ENCODE measurements at regions not wholly inside any gene's neighbourhood (a gene's known extent, or its start where the extent isn't known, plus 50 kb on each side); places are given as distances from the start of the nearest gene placed in this dataset.
"Not testable (repeated sequence)": the region's sequence is repeated elsewhere in the genome, so short reads cannot be mapped to it uniquely, and the experiment has no call there.

GRCh38 chr16:72729552-72729951, 318.4 kb downstream of the ZFHX3 start:
- not testable (repeated sequence) for DNase-seq; H3K27ac Mint-ChIP-seq; H3K27me3 Mint-ChIP-seq (ENCODE audit: low read depth); H3K4me3 Mint-ChIP-seq; H3K9me3 Mint-ChIP-seq; H3K4me1 Mint-ChIP-seq (ENCODE audit: low read depth); H3K36me3 Mint-ChIP-seq (ENCODE audit: insufficient read depth in 2 of 2); ATAC-seq (replicated peaks in 1 of 2)

GRCh38 chr16:72728516-72728915, 319.4 kb downstream of the ZFHX3 start:
- no peak overlapping the region for H3K4me3 Mint-ChIP-seq
- peaks cover 2 to 3% of the 10 kb centered on the region in 2 donors for H3K9me3 Mint-ChIP-seq
- H3K27ac Mint-ChIP-seq = no peak overlapping the region
- DNase-seq (no peak), ATAC-seq (replicated peaks in 1 of 2) (no peak)
- H3K27me3 Mint-ChIP-seq (ENCODE audit: low read depth) = no peaks in the 10 kb centered on the region
- H3K36me3 Mint-ChIP-seq (ENCODE audit: insufficient read depth in 2 of 2) = peaks cover 0 to 2% of the 10 kb centered on the region in 2 donors
- H3K4me1 Mint-ChIP-seq (ENCODE audit: low read depth) = no peaks in the 10 kb centered on the region

GRCh38 chr16:72727565-72727964, 320.4 kb downstream of the ZFHX3 start:
- H3K27me3 Mint-ChIP-seq (ENCODE audit: low read depth) = no peaks in the 10 kb centered on the region
- DNase-seq = no peak
- H3K36me3 Mint-ChIP-seq (ENCODE audit: insufficient read depth in 2 of 2) = peaks cover 0 to 2% of the 10 kb centered on the region in 2 donors
- H3K9me3 Mint-ChIP-seq = peaks cover 1 to 2% of the 10 kb centered on the region in 2 donors
- no peak overlapping the region for H3K4me3 Mint-ChIP-seq
- no peak overlapping the region for H3K27ac Mint-ChIP-seq
- ATAC-seq (replicated peaks in 1 of 2) = no peak
- H3K4me1 Mint-ChIP-seq (ENCODE audit: low read depth) = no peaks in the 10 kb centered on the region

GRCh38 chr16:72725643-72726042, 322.3 kb downstream of the ZFHX3 start:
- no peaks in the 10 kb centered on the region for H3K4me1 Mint-ChIP-seq (ENCODE audit: low read depth)
- no peak overlapping the region for H3K4me3 Mint-ChIP-seq
- no peaks in the 10 kb centered on the region for H3K9me3 Mint-ChIP-seq
- no peak overlapping the region for H3K27ac Mint-ChIP-seq
- no peak for DNase-seq
- no peaks in the 10 kb centered on the region for H3K27me3 Mint-ChIP-seq (ENCODE audit: low read depth)
- H3K36me3 Mint-ChIP-seq (ENCODE audit: insufficient read depth in 2 of 2) = no peaks in the 10 kb centered on the region
- ATAC-seq (replicated peaks in 1 of 2) = no peak

- no peak overlapping the region for H3K27ac Mint-ChIP-seq
- H3K4me3 Mint-ChIP-seq = no peak overlapping the region
- no peaks in the 10 kb centered on the region for H3K9me3 Mint-ChIP-seq
- H3K4me1 Mint-ChIP-seq (ENCODE audit: low read depth) = no peaks in the 10 kb centered on the region
- H3K27me3 Mint-ChIP-seq (ENCODE audit: low read depth) = no peaks in the 10 kb centered on the region
- no peaks in the 10 kb centered on the region for H3K36me3 Mint-ChIP-seq (ENCODE audit: insufficient read depth in 2 of 2)
- DNase-seq (no peak), ATAC-seq (replicated peaks in 1 of 2) (no peak)
These were observed 324.1 kb downstream of the ZFHX3 start for GRCh38 chr16:72723781-72724180.

- no peak for ATAC-seq (replicated peaks in 1 of 2)
- no peak overlapping the region for H3K27ac Mint-ChIP-seq
- H3K27me3 Mint-ChIP-seq (ENCODE audit: low read depth) = no peaks in the 10 kb centered on the region
- no peaks in the 10 kb centered on the region for H3K36me3 Mint-ChIP-seq (ENCODE audit: insufficient read depth in 2 of 2)
- H3K4me3 Mint-ChIP-seq = no peak overlapping the region
- no peaks in the 10 kb centered on the region for H3K9me3 Mint-ChIP-seq
- no peaks in the 10 kb centered on the region for H3K4me1 Mint-ChIP-seq (ENCODE audit: low read depth)
- DNase-seq = no peak
These were observed 325.4 kb downstream of the ZFHX3 start for GRCh38 chr16:72722552-72722951.

GRCh38 chr16:72721981-72722380, 325.9 kb downstream of the ZFHX3 start:
- no peaks in the 10 kb centered on the region for H3K9me3 Mint-ChIP-seq
- no peaks in the 10 kb centered on the region for H3K36me3 Mint-ChIP-seq (ENCODE audit: insufficient read depth in 2 of 2)
- no peaks in the 10 kb centered on the region for H3K4me1 Mint-ChIP-seq (ENCODE audit: low read depth)
- H3K4me3 Mint-ChIP-seq = no peak overlapping the region
- H3K27ac Mint-ChIP-seq = no peak overlapping the region
- H3K27me3 Mint-ChIP-seq (ENCODE audit: low read depth) = no peaks in the 10 kb centered on the region
- ATAC-seq (replicated peaks in 1 of 2) (no peak), DNase-seq (no peak)

GRCh38 chr16:72715267-72715666, 332.7 kb downstream of the ZFHX3 start:
- no peaks in the 10 kb centered on the region for H3K27me3 Mint-ChIP-seq (ENCODE audit: low read depth)
- H3K27ac Mint-ChIP-seq = no peak overlapping the region
- H3K9me3 Mint-ChIP-seq = peaks cover 7 to 11% of the 10 kb centered on the region in 2 donors
- H3K4me1 Mint-ChIP-seq (ENCODE audit: low read depth) = no peaks in the 10 kb centered on the region
- H3K4me3 Mint-ChIP-seq = no peak overlapping the region
- peaks cover 4 to 19% of the 10 kb centered on the region in 2 donors for H3K36me3 Mint-ChIP-seq (ENCODE audit: insufficient read depth in 2 of 2)
- DNase-seq = no peak
- ATAC-seq (replicated peaks in 1 of 2) = no peak

GRCh38 chr16:72711823-72712222, 336.1 kb downstream of the ZFHX3 start:
- ATAC-seq (replicated peaks in 1 of 2) (no peak), DNase-seq (no peak)
- Mint-ChIP-seq H3K36me3 (ENCODE audit: insufficient read depth in 2 of 2) (peaks cover 6 to 19% of the 10 kb centered on the region in 2 donors), H3K4me1 (ENCODE audit: low read depth) (no peaks in the 10 kb centered on the region), H3K4me3 (no peak overlapping the region), H3K9me3 (peaks cover 10 to 15% of the 10 kb centered on the region in 2 donors), H3K27me3 (ENCODE audit: low read depth) (no peaks in the 10 kb centered on the region), H3K27ac (no peak overlapping the region)

- no peaks in the 10 kb centered on the region for H3K4me1 Mint-ChIP-seq (ENCODE audit: low read depth)
- no peak for DNase-seq
- peaks cover 4 to 5% of the 10 kb centered on the region in 2 donors for H3K9me3 Mint-ChIP-seq
- H3K27ac Mint-ChIP-seq = no peak overlapping the region
- H3K36me3 Mint-ChIP-seq (ENCODE audit: insufficient read depth in 2 of 2) = peaks cover under 1 to 2% of the 10 kb centered on the region in 2 donors
- no peaks in the 10 kb centered on the region for H3K27me3 Mint-ChIP-seq (ENCODE audit: low read depth)
- ATAC-seq (replicated peaks in 1 of 2) = no peak
- no peak overlapping the region for H3K4me3 Mint-ChIP-seq
These were observed 342.1 kb downstream of the ZFHX3 start for GRCh38 chr16:72705801-72706200.

GRCh38 chr16:72704746-72705372, 343.1 kb downstream of the ZFHX3 start:
- peaks cover 0 to 2% of the 10 kb centered on the region in 2 donors for H3K36me3 Mint-ChIP-seq (ENCODE audit: insufficient read depth in 2 of 2)
- ATAC-seq (replicated peaks in 1 of 2) (no peak), DNase-seq (no peak)
- H3K4me1 Mint-ChIP-seq (ENCODE audit: low read depth) = no peaks in the 10 kb centered on the region
- peaks cover 3 to 4% of the 10 kb centered on the region in 2 donors for H3K9me3 Mint-ChIP-seq
- H3K4me3 Mint-ChIP-seq = no peak overlapping the region
- no peak overlapping the region for H3K27ac Mint-ChIP-seq
- H3K27me3 Mint-ChIP-seq (ENCODE audit: low read depth) = no peaks in the 10 kb centered on the region

- DNase-seq (no peak), ATAC-seq (replicated peaks in 1 of 2) (no peak)
- Mint-ChIP-seq H3K4me3 (no peak overlapping the region), H3K36me3 (ENCODE audit: insufficient read depth in 2 of 2) (peaks cover 0 to 1% of the 10 kb centered on the region in 2 donors), H3K27me3 (ENCODE audit: low read depth) (no peaks in the 10 kb centered on the region), H3K27ac (no peak overlapping the region), H3K9me3 (no peaks in the 10 kb centered on the region), H3K4me1 (ENCODE audit: low read depth) (no peaks in the 10 kb centered on the region)
These were observed 358.1 kb downstream of the ZFHX3 start for GRCh38 chr16:72689851-72690250.

- no peaks in the 10 kb centered on the region for H3K27me3 Mint-ChIP-seq (ENCODE audit: low read depth)
These were observed 367.2 kb downstream of the ZFHX3 start for GRCh38 chr16:72680732-72681131.

GRCh38 chr16:72679856-72680255, 368.1 kb downstream of the ZFHX3 start:
- ATAC-seq (replicated peaks in 1 of 2) = no peak
- Mint-ChIP-seq H3K27ac (no peak overlapping the region), H3K9me3 (no peaks in the 10 kb centered on the region), H3K27me3 (ENCODE audit: low read depth) (no peaks in the 10 kb centered on the region), H3K36me3 (ENCODE audit: insufficient read depth in 2 of 2) (no peaks in the 10 kb centered on the region), H3K4me1 (ENCODE audit: low read depth) (no peaks in the 10 kb centered on the region), H3K4me3 (no peak overlapping the region)
- no peak for DNase-seq

More at GRCh38 chr16:72680732-72681131, 367.2 kb downstream of the ZFHX3 start:
- Mint-ChIP-seq H3K4me1 (ENCODE audit: low read depth) (no peaks in the 10 kb centered on the region), H3K9me3 (no peaks in the 10 kb centered on the region), H3K36me3 (ENCODE audit: insufficient read depth in 2 of 2) (no peaks in the 10 kb centered on the region), H3K27ac (no peak overlapping the region), H3K4me3 (no peak overlapping the region)
- no peak for DNase-seq
- ATAC-seq (replicated peaks in 1 of 2) = no peak

Measured in activated T-cell treated with anti-CD3 and anti-CD28 coated beads, Interleukin-2, amount 50 U/mL, for 72 hours (primary cell).